Gastroesophageal sphincter (tissue), 4 donors: ENCODE measurements at regions not wholly inside any gene's neighbourhood (a gene's known extent, or its start where the extent isn't known, plus 50 kb on each side); places are given as distances from the start of the nearest gene placed in this dataset.

ENCODE experiments used
- ATAC-seq: fragments of 150-250 bp; one replicate; pipeline ENCODE4 v1.9.1; 2016; ENCODE audit warnings: mild to moderate bottlenecking, moderate library complexity
- H3K27ac ChIP-seq, 4 donors: fragments of 200-600 bp; sonication (generic) in 3 of 4; 1 replicate in 3 of 4; 2 replicates in 1 of 4; pipeline ENCODE4 v1.5.1; 2016 to 2019
- H3K27me3 ChIP-seq: fragments of 200-600 bp; sonication (generic); one replicate; pipeline ENCODE4 v1.5.1; 2019
- H3K36me3 ChIP-seq, 2 donors: fragments of 200-600 bp; sonication (generic); one replicate each; pipeline ENCODE4 v1.5.1; 2019; ENCODE audit warnings: control low read depth in 1 of 2
- H3K4me1 ChIP-seq, 3 donors: fragments of 200-600 bp; sonication (generic); 1 replicate in 2 of 3; 2 replicates in 1 of 3; pipeline ENCODE4 v1.5.1; 2016 to 2019; ENCODE audit warnings: control low read depth in 2 of 3
- H3K4me3 ChIP-seq, 2 donors: fragments of 200-600 bp; sonication (generic); one replicate each; pipeline ENCODE4 v1.5.1; 2019; ENCODE audit warnings: mild to moderate bottlenecking in 1 of 2, moderate library complexity in 1 of 2
- H3K9me3 ChIP-seq, 3 donors: fragments of 200-600 bp; sonication (generic); one replicate each; pipeline ENCODE4 v1.5.1; 2017 to 2019; ENCODE audit warnings: control low read depth in 2 of 3
- EP300 ChIP-seq: sonication (generic); formaldehyde crosslinking; IDR thresholded peaks from one replicate; pipeline ENCODE4 v1.6.1; 2017; ENCODE audit warnings: antibody characterized with exemption, mild to moderate bottlenecking
- POLR2A ChIP-seq, 2 donors: fragments of 450-650 bp; IDR thresholded peaks; one replicate each; pipeline ENCODE4 v1.6.1; 2017; ENCODE audit warnings: antibody characterized with exemption in 2 of 2, mild to moderate bottlenecking in 2 of 2, moderate library complexity in 1 of 2
- POLR2AphosphoS5 ChIP-seq: sonication (generic); formaldehyde crosslinking; IDR thresholded peaks from one replicate; pipeline ENCODE4 v1.6.1; 2017; ENCODE audit warnings: antibody characterized with exemption
- WGBS, 2 donors: methylation state at CpG; one replicate each; pipeline ENCODE4 v1.1.5; 2018; ENCODE audit warnings: low coverage in 1 of 2; 5-methylcytosine and 5-hydroxymethylcytosine counted together
- TF ChIP-seq, protein P1 (sequence below), 4 experiments: fragments of 200-600 bp in 2 of 4; fragments of 450-650 bp in 2 of 4; sonication (generic) in 1 of 4; IDR thresholded peaks; one replicate each; pipeline ENCODE4 v1.5.1; 2017 to 2019; ENCODE audit warnings: antibody characterized with exemption in 4 of 4, mild to moderate bottlenecking in 2 of 4, moderate library complexity in 2 of 4

- Histone ChIP-seq H3K4me1 (no peaks in the 10 kb centered on the region), H3K9me3 (peaks cover 0 to 13% (median 0%) of the 10 kb centered on the region in 3 donors), H3K27me3 (no peaks in the 10 kb centered on the region), H3K4me3 (no peak overlapping the region), H3K36me3 (no peaks in the 10 kb centered on the region), H3K27ac (no peak overlapping the region)
- peak; percentile 71 for ATAC-seq
- TF ChIP-seq POLR2A (IDR thresholded peaks at IDR 0.05) (no peak), POLR2AphosphoS5 (peak; percentile 21)
- WGBS, 2 donors, result 72 to 74% methylated on average over 2 of the region's 2 CpGs
These were observed 278.1 kb upstream of the CHRNA7 start for GRCh38 chr15:31752065-31752762.

- Histone ChIP-seq H3K27ac (no peak overlapping the region), H3K9me3 (peaks cover 0 to 13% (median 0%) of the 10 kb centered on the region in 3 donors), H3K27me3 (no peaks in the 10 kb centered on the region), H3K36me3 (no peaks in the 10 kb centered on the region), H3K4me3 (no peak overlapping the region), H3K4me1 (no peaks in the 10 kb centered on the region)
- no peak for ATAC-seq
- WGBS, 2 donors, result 73 to 90% methylated on average over 3 of the region's 3 CpGs
- TF ChIP-seq POLR2AphosphoS5, result no peak
- TF ChIP-seq POLR2A (IDR thresholded peaks at IDR 0.05), result no peak
- TF ChIP-seq, protein P1, sequence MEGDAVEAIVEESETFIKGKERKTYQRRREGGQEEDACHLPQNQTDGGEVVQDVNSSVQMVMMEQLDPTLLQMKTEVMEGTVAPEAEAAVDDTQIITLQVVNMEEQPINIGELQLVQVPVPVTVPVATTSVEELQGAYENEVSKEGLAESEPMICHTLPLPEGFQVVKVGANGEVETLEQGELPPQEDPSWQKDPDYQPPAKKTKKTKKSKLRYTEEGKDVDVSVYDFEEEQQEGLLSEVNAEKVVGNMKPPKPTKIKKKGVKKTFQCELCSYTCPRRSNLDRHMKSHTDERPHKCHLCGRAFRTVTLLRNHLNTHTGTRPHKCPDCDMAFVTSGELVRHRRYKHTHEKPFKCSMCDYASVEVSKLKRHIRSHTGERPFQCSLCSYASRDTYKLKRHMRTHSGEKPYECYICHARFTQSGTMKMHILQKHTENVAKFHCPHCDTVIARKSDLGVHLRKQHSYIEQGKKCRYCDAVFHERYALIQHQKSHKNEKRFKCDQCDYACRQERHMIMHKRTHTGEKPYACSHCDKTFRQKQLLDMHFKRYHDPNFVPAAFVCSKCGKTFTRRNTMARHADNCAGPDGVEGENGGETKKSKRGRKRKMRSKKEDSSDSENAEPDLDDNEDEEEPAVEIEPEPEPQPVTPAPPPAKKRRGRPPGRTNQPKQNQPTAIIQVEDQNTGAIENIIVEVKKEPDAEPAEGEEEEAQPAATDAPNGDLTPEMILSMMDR (IDR thresholded peaks at IDR 0.05), result no peak
- TF ChIP-seq EP300, result no peak
These were observed 277.4 kb upstream of the CHRNA7 start for GRCh38 chr15:31752905-31753304.

- ATAC-seq, result no peak
- Histone ChIP-seq H3K27ac (no peak overlapping the region), H3K4me1 (no peaks in the 10 kb centered on the region), H3K4me3 (no peak overlapping the region), H3K27me3 (no peaks in the 10 kb centered on the region), H3K36me3 (no peaks in the 10 kb centered on the region), H3K9me3 (peaks cover 0 to 6% (median 0%) of the 10 kb centered on the region in 3 donors)
- 33 to 49% methylated on average over 2 to 5 of the region's 5 CpGs for WGBS, 2 donors
- TF ChIP-seq POLR2A (IDR thresholded peaks at IDR 0.05) (no peak), EP300 (no peak), POLR2AphosphoS5 (no peak)
- TF ChIP-seq, protein P1 (IDR thresholded peaks at IDR 0.05), result no peak
These were observed 272.2 kb upstream of the CHRNA7 start for GRCh38 chr15:31758126-31758525.

DNA sequence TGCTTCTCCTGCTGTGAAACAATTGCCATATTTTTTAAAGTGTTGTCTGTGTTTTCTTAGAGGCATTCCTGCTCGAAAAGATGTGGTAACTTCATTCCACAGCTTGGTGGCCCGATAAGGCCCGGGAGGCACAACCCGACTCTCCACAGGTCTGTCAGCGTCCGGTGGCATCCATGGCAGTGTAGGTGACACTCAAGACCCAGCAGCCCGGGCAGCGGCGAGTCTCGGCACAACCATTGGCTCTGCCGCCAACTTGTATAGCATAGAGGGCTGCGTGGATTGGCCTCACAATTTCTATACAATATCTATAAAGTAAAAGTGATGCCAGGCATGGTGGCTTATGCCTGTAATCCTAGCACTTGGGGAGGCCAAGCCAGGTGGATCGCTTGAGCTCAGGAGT lies 262.3 kb upstream of the CHRNA7 start:
- 76 to 91% methylated on average over 2 to 5 of the region's 13 CpGs for WGBS, 2 donors
- Histone ChIP-seq H3K9me3 (no peaks in the 10 kb centered on the region), H3K27ac (no peak overlapping the region), H3K4me3 (no peak overlapping the region), H3K36me3 (no peaks in the 10 kb centered on the region), H3K4me1 (no peaks in the 10 kb centered on the region), H3K27me3 (no peaks in the 10 kb centered on the region)
- TF ChIP-seq, protein P1 (IDR thresholded peaks at IDR 0.05), result no peak
- no peak for ATAC-seq

GRCh38 chr15:31774045-31774444 lies 256.3 kb upstream of the CHRNA7 start:
- TF ChIP-seq POLR2AphosphoS5 (no peak), POLR2A (IDR thresholded peaks at IDR 0.05) (no peak), EP300 (no peak)
- TF ChIP-seq, protein P1 (IDR thresholded peaks at IDR 0.05), result no peak
- no peak for ATAC-seq
- Histone ChIP-seq H3K27ac (no peak overlapping the region), H3K4me3 (no peak overlapping the region), H3K27me3 (no peaks in the 10 kb centered on the region), H3K9me3 (no peaks in the 10 kb centered on the region), H3K36me3 (peaks cover 0 to 2% of the 10 kb centered on the region in 2 donors), H3K4me1 (no peaks in the 10 kb centered on the region)
- WGBS, 2 donors, result 0 to 47% methylated on average over 1 to 5 of the region's 5 CpGs
